Bronchial epithelial cell (primary cell): ENCODE measurements at regions not wholly inside any gene's neighbourhood (a gene's known extent, or its start where the extent isn't known, plus 50 kb on each side); places are given as distances from the start of the nearest gene placed in this dataset.

Source experiments
- DNase-seq: peaks from one replicate; pipeline ENCODE4 v3.0.0-alpha.2; 2010; ENCODE audit warnings: low read depth
- FAIRE-seq: peaks from 2 replicates; lab custom pipeline; 2011; peaks lifted over from hg19 to GRCh38; lab: Jason Lieb, UNC
- H3K27me3 ChIP-seq: 2 replicates; pipeline ENCODE4 v1.5.1; 2011; ENCODE audit warnings: low read length; ENCODE audit not compliant: control insufficient read depth, insufficient read depth
- H3K36me3 ChIP-seq: 2 replicates; pipeline ENCODE4 v1.5.1; 2011; ENCODE audit warnings: low read length; ENCODE audit not compliant: control insufficient read depth, insufficient read depth
- H3K4me3 ChIP-seq: 2 replicates; pipeline ENCODE4 v1.5.1; 2011; ENCODE audit warnings: mild to moderate bottlenecking, low read depth, low read length, control low read depth
- TF ChIP-seq, protein P1 (sequence below): IDR thresholded peaks from 2 replicates; pipeline ENCODE4 v1.5.1; 2011; ENCODE audit warnings: mild to moderate bottlenecking, moderate library complexity, low read length, control low read depth, inconsistent platforms; ENCODE audit not compliant: insufficient read depth, severe bottlenecking

DNA sequence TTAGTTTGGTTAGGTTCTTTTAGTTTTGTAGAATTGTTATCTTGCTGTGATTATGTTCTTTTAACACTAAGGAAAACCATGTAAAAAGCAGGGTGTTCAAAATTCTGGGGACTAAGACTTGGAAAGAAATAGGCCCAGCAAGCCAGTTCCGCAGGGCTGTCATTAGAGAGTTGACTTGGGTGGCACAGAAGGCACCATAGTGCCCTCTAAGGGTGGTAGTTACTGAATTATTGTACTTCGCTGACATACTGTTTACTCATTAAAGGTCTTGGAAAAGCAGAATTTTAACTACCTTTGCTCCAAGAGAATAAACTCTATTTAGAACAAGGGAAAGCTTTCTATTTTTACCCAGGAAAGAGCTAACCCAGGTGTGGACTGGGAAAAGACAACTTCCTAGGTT lies 86.5 kb downstream of the OTUD1 start:
- no peak overlapping the region for H3K4me3 ChIP-seq
- DNase-seq, result peak; percentile 63
- H3K36me3 ChIP-seq, result no peaks in the 10 kb centered on the region
- no peaks in the 10 kb centered on the region for H3K27me3 ChIP-seq
- TF ChIP-seq, protein P1, sequence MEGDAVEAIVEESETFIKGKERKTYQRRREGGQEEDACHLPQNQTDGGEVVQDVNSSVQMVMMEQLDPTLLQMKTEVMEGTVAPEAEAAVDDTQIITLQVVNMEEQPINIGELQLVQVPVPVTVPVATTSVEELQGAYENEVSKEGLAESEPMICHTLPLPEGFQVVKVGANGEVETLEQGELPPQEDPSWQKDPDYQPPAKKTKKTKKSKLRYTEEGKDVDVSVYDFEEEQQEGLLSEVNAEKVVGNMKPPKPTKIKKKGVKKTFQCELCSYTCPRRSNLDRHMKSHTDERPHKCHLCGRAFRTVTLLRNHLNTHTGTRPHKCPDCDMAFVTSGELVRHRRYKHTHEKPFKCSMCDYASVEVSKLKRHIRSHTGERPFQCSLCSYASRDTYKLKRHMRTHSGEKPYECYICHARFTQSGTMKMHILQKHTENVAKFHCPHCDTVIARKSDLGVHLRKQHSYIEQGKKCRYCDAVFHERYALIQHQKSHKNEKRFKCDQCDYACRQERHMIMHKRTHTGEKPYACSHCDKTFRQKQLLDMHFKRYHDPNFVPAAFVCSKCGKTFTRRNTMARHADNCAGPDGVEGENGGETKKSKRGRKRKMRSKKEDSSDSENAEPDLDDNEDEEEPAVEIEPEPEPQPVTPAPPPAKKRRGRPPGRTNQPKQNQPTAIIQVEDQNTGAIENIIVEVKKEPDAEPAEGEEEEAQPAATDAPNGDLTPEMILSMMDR, result peak; percentile 59
- FAIRE-seq, result no peak

- DNase-seq, result no peak
- H3K36me3 ChIP-seq, result no peaks in the 10 kb centered on the region
- no peak for FAIRE-seq
- TF ChIP-seq, protein P1, result no peak
- H3K27me3 ChIP-seq, result no peaks in the 10 kb centered on the region
- no peak overlapping the region for H3K4me3 ChIP-seq
Measured at GRCh38 chr10:23528419-23528818, 89.5 kb downstream of the OTUD1 start.

- Histone ChIP-seq H3K36me3 (no peaks in the 10 kb centered on the region), H3K27me3 (no peaks in the 10 kb centered on the region), H3K4me3 (no peak overlapping the region)
- DNase-seq (no peak), FAIRE-seq (no peak)
- TF ChIP-seq, protein P1, result no peak
Measured at GRCh38 chr10:23529625-23530024, 90.8 kb downstream of the OTUD1 start.

DNA sequence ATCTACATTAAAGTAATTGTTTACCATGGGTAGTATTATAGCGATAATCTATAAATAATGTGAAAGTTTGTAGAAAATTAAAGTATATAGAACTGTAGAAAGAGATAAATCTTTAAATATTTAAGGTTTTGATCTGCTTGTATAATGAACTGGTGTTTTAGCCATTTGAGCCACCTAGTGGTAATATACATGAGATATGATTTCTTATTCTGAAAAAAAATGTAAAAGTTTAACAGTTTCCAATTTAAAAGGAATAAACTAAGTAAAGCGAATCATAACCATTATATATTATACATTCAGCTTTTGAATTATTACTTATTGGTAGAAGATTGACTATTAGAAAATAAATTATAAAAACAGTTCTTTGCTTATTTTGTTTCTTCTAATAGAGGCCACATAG lies 91.2 kb downstream of the OTUD1 start:
- TF ChIP-seq, protein P1, result no peak
- peak; percentile 35 for DNase-seq
- Histone ChIP-seq H3K27me3 (no peaks in the 10 kb centered on the region), H3K4me3 (no peak overlapping the region), H3K36me3 (no peaks in the 10 kb centered on the region)
- FAIRE-seq, result no peak

DNA sequence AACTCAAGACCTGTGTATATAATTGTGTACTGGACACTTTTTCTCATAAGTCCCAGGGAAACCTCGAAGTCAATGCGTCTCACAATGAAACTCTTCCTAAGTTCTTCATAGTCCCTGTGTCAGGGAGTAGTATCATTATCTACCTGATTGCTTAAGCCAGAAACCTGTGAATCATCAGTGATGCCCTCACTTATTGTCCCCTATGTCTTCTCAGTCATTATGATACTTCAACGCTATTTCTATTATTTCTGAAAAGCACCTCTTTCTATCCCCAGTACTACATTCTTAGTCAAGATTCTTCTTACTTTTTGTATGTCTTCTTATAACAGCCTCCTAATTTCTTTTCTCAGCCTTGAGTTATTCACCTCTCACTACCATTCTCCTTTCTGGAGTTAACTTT lies 94.3 kb downstream of the OTUD1 start:
- no peaks in the 10 kb centered on the region for H3K36me3 ChIP-seq
- DNase-seq (no peak), FAIRE-seq (no peak)
- TF ChIP-seq, protein P1, result no peak
- no peaks in the 10 kb centered on the region for H3K27me3 ChIP-seq
- no peak overlapping the region for H3K4me3 ChIP-seq

DNA sequence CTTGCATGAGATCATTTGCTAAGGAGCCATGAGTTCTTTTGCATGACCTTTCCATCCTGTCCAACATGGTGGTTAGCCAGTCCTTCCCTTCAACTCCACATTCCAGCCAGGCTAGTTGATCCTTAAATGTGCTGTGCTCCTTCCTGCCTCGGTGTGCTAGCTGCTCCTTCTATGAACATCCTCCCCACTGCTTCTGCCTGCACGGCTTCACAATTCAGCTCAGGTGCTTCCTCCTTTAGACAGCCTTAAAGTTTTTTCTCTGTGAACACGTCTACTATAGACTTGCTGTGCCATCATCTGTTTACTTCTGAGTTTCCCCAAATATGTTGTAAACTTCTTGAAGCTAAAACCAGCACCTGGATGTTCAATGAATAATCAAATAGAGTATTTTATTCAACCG lies 95.5 kb downstream of the OTUD1 start:
- FAIRE-seq, result no peak
- H3K27me3 ChIP-seq, result peaks cover 2% of the 10 kb centered on the region
- TF ChIP-seq, protein P1, result no peak
- H3K36me3 ChIP-seq, result no peaks in the 10 kb centered on the region
- H3K4me3 ChIP-seq, result no peak overlapping the region
- no peak for DNase-seq
